B cell (primary cell): ENCODE measurements at regions not wholly inside any gene's neighbourhood (a gene's known extent, or its start where the extent isn't known, plus 50 kb on each side); places are given as distances from the start of the nearest gene placed in this dataset.

Experiments used
- ATAC-seq: fragments of 200-7000 bp; cut with Tn5 transposase; one replicate; pipeline ENCODE4 v1.10.0; 2021; ENCODE audit warnings: low read depth, mild to moderate bottlenecking, moderate number of reproducible peaks, moderate library complexity
- CTCF ChIA-PET: fragments of 350-600 bp; sonication (Branson Sonifier 250); formaldehyde crosslinking; loops from one replicate; lab custom pipeline; 2021; ENCODE audit warnings: antibody characterized with exemption, inconsistent platforms; lab: Charles Lee
- POLR2A ChIA-PET: fragments of 350-600 bp; sonication (Branson Sonifier 250); formaldehyde crosslinking; loops from one replicate; lab custom pipeline; 2021; ENCODE audit warnings: antibody characterized with exemption; lab: Charles Lee
- DNase-seq: peaks from one replicate; pipeline ENCODE4 v3.0.0; 2013
- H2AFZ ChIP-seq: 2 replicates; pipeline ENCODE4 v1.6.1; 2012; ENCODE audit warnings: mild to moderate bottlenecking, low read depth, low read length; ENCODE audit not compliant: insufficient read depth, poor library complexity, severe bottlenecking
- H3K27ac ChIP-seq, 2 donors: 1 replicate in 1 of 2; 2 replicates in 1 of 2; pipeline ENCODE4 v1.5.1; 2012 to 2013; ENCODE audit warnings: low read length in 2 of 2, mild to moderate bottlenecking in 2 of 2, moderate library complexity in 1 of 2
- H3K27me3 ChIP-seq, 4 experiments: fragments of 200-600 bp in 1 of 4; sonication (generic) in 1 of 4; replicated peaks in 1 of 4; 1 replicate in 2 of 4; 2 replicates in 2 of 4; pipeline versions ENCODE4 v1.6.1 to v1.7.0; 2013 to 2016; ENCODE audit warnings: low read length in 3 of 4, mild to moderate bottlenecking in 2 of 4, mixed read lengths in 1 of 4, moderate library complexity in 1 of 4; ENCODE audit not compliant: insufficient read depth in 4 of 4, control insufficient read depth in 3 of 4; ENCODE audit errors: control extremely low read depth in 1 of 4
- H3K36me3 ChIP-seq, 2 experiments: replicated peaks in 1 of 2; 1 replicate in 1 of 2; 2 replicates in 1 of 2; pipeline versions ENCODE4 v1.6.1 to v1.7.1; 2013; ENCODE audit warnings: low read length in 1 of 2; ENCODE audit not compliant: insufficient read depth in 2 of 2, control insufficient read depth in 1 of 2; ENCODE audit errors: control extremely low read depth in 1 of 2, extremely low read depth in 1 of 2
- H3K4me1 ChIP-seq, 2 donors: fragments of 200-600 bp in 1 of 2; sonication (generic) in 1 of 2; 1 replicate in 1 of 2; 2 replicates in 1 of 2; pipeline versions ENCODE4 v1.5.1 to v1.6.1; 2013 to 2017; ENCODE audit warnings: low read length in 2 of 2; ENCODE audit not compliant: control insufficient read depth in 2 of 2, insufficient read depth in 2 of 2
- H3K4me2 ChIP-seq: replicated peaks from 2 replicates; pipeline ENCODE3; 2012; ENCODE audit warnings: mild to moderate bottlenecking, low read depth, low read length; ENCODE audit not compliant: poor library complexity, severe bottlenecking
- H3K4me3 ChIP-seq, 5 experiments: fragments of 200-600 bp in 1 of 5; sonication (generic) in 1 of 5; 1 replicate in 3 of 5; 2 replicates in 2 of 5; pipeline versions ENCODE4 v1.5.1 to v1.7.0; 2011 to 2016; ENCODE audit warnings: low read length in 4 of 5, mild to moderate bottlenecking in 4 of 5, low read depth in 2 of 5, control low read depth in 1 of 5, moderate library complexity in 1 of 5; ENCODE audit not compliant: insufficient read depth in 1 of 5; ENCODE audit errors: control extremely low read depth in 1 of 5, extremely low read depth in 1 of 5
- H3K79me2 ChIP-seq: fragments of 200-600 bp; sonication (generic); one replicate; pipeline ENCODE4 v1.6.0; 2016; ENCODE audit warnings: low read length; ENCODE audit not compliant: control insufficient read depth, insufficient read depth
- H3K9ac ChIP-seq: fragments of 200-600 bp; sonication (generic); 2 replicates; pipeline ENCODE4 v1.6.1; 2017; ENCODE audit warnings: mild to moderate bottlenecking, low read length, moderate library complexity
- H3K9me3 ChIP-seq, 3 donors: one replicate each; pipeline versions ENCODE4 v1.6.1 to v1.7.1; 2013; ENCODE audit warnings: low read length in 2 of 3; ENCODE audit not compliant: control insufficient read depth in 2 of 3, insufficient read depth in 1 of 3; ENCODE audit errors: control extremely low read depth in 1 of 3
- H4K20me1 ChIP-seq: 2 replicates; pipeline ENCODE4 v1.6.0; 2012; ENCODE audit warnings: mild to moderate bottlenecking, low read length; ENCODE audit not compliant: insufficient read depth, control insufficient read depth, poor library complexity, severe bottlenecking
- H3K27ac Mint-ChIP-seq: one replicate; pipeline ENCODE4 v1.8.0; 2021; ENCODE audit warnings: mixed read lengths
- H3K27me3 Mint-ChIP-seq: one replicate; pipeline ENCODE4 v1.8.0; 2021; ENCODE audit warnings: mixed read lengths
- H3K4me1 Mint-ChIP-seq: one replicate; pipeline ENCODE4 v1.8.0; 2021; ENCODE audit warnings: mixed read lengths
- H3K4me3 Mint-ChIP-seq: one replicate; pipeline ENCODE4 v1.8.0; 2021; ENCODE audit warnings: mixed read lengths
- H3K9me3 Mint-ChIP-seq: one replicate; pipeline ENCODE4 v1.8.0; 2022; ENCODE audit warnings: mixed read lengths; ENCODE audit not compliant: insufficient read depth
- EZH2 ChIP-seq: IDR thresholded peaks from 2 replicates; pipeline ENCODE4 v1.6.1; 2012; ENCODE audit warnings: borderline replicate concordance, low read depth, mild to moderate bottlenecking, moderate library complexity, low read length; ENCODE audit not compliant: insufficient read depth, poor library complexity, severe bottlenecking
- WGBS: methylation state at CpG from one replicate; pipeline ENCODE4 v1.1.5; 2013; ENCODE audit warnings: missing lambda C conversion rate; ENCODE audit not compliant: insufficient coverage; 5-methylcytosine and 5-hydroxymethylcytosine counted together
- intact Hi-C: fragments of 100-400 bp; cut with micrococcal nuclease; formaldehyde crosslinking; loops from one replicate; pipeline ENCODE4 v1.10.0; 2022
- TF ChIP-seq, protein P1 (sequence below): fragments of 200-600 bp; IDR thresholded peaks from one replicate; pipeline ENCODE4 v1.8.0; 2022; ENCODE audit warnings: antibody characterized with exemption, mild to moderate bottlenecking

DNA sequence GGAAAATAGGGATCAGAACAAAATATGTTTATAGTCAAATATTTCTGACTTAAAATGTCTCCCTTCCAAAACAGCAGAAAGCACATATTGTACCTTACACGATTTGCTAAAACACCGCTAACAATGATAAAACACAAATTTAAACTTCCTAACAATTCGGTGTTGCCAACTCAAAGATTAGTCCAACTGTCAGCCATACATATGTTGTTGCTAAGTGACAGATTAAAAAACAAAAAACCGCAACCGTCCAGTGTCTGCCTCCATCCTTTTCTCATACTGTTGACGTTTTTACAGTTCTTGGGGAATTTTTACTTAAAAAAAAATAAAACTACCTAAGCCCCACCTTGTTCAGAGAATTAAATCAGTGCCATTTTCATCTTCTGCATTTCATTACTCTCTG is 118.0 kb downstream of the RAB11FIP2 start:
- no peak overlapping the region for H3K4me3 ChIP-seq
- DNase-seq (no peak), ATAC-seq (no peak)
- H3K27me3 ChIP-seq = peaks cover 0 to 2% (median 0%) of the 10 kb centered on the region in 4 experiments
- no peaks in the 10 kb centered on the region for H3K79me2 ChIP-seq
- CTCF ChIA-PET = no interaction called here
- no peak overlapping the region for H3K4me2 ChIP-seq
- no peak overlapping the region for H2AFZ ChIP-seq
- TF ChIP-seq EZH2 = no peak
- TF ChIP-seq, protein P1, sequence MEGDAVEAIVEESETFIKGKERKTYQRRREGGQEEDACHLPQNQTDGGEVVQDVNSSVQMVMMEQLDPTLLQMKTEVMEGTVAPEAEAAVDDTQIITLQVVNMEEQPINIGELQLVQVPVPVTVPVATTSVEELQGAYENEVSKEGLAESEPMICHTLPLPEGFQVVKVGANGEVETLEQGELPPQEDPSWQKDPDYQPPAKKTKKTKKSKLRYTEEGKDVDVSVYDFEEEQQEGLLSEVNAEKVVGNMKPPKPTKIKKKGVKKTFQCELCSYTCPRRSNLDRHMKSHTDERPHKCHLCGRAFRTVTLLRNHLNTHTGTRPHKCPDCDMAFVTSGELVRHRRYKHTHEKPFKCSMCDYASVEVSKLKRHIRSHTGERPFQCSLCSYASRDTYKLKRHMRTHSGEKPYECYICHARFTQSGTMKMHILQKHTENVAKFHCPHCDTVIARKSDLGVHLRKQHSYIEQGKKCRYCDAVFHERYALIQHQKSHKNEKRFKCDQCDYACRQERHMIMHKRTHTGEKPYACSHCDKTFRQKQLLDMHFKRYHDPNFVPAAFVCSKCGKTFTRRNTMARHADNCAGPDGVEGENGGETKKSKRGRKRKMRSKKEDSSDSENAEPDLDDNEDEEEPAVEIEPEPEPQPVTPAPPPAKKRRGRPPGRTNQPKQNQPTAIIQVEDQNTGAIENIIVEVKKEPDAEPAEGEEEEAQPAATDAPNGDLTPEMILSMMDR = no peak
- H3K4me1 ChIP-seq = no peaks in the 10 kb centered on the region
- H3K27ac Mint-ChIP-seq = no peak overlapping the region
- no peaks in the 10 kb centered on the region for H3K27me3 Mint-ChIP-seq
- no CpG with 5 or more reads among the region's 6 CpGs for WGBS
- no peak overlapping the region for H3K4me3 Mint-ChIP-seq
- POLR2A ChIA-PET = no interaction called here
- no peaks in the 10 kb centered on the region for H3K4me1 Mint-ChIP-seq
- peaks cover 2% of the 10 kb centered on the region for H3K9me3 Mint-ChIP-seq
- intact Hi-C loops = no loop called here
- H3K27ac ChIP-seq = no peak overlapping the region
- no peak overlapping the region for H3K9ac ChIP-seq
- H3K36me3 ChIP-seq = no peaks in the 10 kb centered on the region
- H4K20me1 ChIP-seq = no peaks in the 10 kb centered on the region
- no peaks in the 10 kb centered on the region for H3K9me3 ChIP-seq

GRCh38 chr10:117929327-117930067 is 117.2 kb downstream of the RAB11FIP2 start:
- DNase-seq = no peak
- TF ChIP-seq EZH2 = no peak
- TF ChIP-seq, protein P1 = no peak
- Histone ChIP-seq H3K9ac (no peak overlapping the region), H3K27ac (no peak overlapping the region), H3K27me3 (peaks cover 0 to 2% (median 0%) of the 10 kb centered on the region in 4 experiments), H3K4me2 (no peak overlapping the region), H3K79me2 (no peaks in the 10 kb centered on the region), H3K4me3 (no peak overlapping the region), H3K36me3 (no peaks in the 10 kb centered on the region), H3K4me1 (no peaks in the 10 kb centered on the region), H4K20me1 (no peaks in the 10 kb centered on the region), H2AFZ (no peak overlapping the region), H3K9me3 (no peaks in the 10 kb centered on the region)
- H3K9me3 Mint-ChIP-seq = peaks cover 2% of the 10 kb centered on the region
- no peaks in the 10 kb centered on the region for H3K4me1 Mint-ChIP-seq
- 43% methylated on average over 6 of the region's 9 CpGs for WGBS
- H3K27me3 Mint-ChIP-seq = no peaks in the 10 kb centered on the region
- CTCF ChIA-PET = no interaction called here
- no peak overlapping the region for H3K4me3 Mint-ChIP-seq
- intact Hi-C loops = no loop called here
- H3K27ac Mint-ChIP-seq = no peak overlapping the region
- POLR2A ChIA-PET = no interaction called here
- ATAC-seq = no peak
